Activated CD8-positive, alpha-beta memory T cell treated with anti-CD3 and anti-CD28 coated beads for 48 hours (primary cell): ENCODE measurements at regions not wholly inside any gene's neighbourhood (a gene's known extent, or its start where the extent isn't known, plus 50 kb on each side); places are given as distances from the start of the nearest gene placed in this dataset.
"Not testable (repeated sequence)": the region's sequence is repeated elsewhere in the genome, so short reads cannot be mapped to it uniquely, and the experiment has no call there.

Experiments used
- DNase-seq, 3 experiments: peaks; one replicate each; pipeline ENCODE4 v3.0.0-alpha.2; 2020; ENCODE audit warnings: low read depth in 2 of 3, low spot score in 2 of 3

DNA sequence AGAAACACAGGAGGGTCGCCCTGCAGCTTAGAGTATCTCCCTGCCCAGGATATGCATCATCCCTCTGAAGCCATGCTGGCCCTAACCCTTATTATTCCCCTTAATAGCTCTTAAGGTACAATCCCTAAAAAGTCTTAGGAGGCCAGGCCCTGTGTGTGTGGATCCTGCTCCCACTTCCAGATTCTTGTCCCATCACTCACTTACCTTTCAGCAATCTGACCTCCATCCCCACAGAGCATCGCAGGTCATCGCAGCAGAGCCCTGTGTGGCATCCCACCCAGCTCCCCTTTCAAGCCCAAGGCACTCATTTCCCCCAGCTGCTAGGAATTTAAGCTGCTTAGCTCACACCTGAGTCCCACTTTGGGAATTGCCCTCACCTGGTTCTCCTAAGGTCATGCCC is 223.8 kb upstream of the SMLR1 start:
- DNase-seq: no peak

DNA sequence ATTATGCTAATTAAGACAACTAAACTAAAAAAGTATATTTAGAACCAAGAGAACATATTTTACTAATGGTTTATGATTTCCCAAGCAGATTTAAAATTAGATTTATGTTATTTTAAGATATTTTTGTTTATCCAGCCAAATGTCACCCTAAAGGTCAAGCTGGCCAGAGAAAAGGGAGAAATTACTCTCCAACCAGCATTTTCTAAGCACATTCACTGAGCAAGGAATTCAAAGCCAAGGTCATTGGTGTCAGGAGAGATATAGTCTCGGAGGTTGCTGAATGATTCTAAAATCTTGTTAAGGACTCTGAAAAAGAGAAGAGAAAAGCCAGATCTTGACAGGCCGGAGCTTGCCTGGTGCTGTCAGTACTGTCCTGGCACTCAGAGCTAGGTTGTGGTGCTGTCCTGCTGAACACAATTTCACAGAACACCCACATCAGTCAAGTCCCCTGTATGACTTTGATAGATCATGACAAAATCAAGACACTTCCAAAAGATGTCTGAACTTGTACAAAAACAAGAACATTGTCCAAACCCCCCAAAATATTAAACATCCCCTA is 222.3 kb upstream of the SMLR1 start:
- DNase-seq: no peak

DNA sequence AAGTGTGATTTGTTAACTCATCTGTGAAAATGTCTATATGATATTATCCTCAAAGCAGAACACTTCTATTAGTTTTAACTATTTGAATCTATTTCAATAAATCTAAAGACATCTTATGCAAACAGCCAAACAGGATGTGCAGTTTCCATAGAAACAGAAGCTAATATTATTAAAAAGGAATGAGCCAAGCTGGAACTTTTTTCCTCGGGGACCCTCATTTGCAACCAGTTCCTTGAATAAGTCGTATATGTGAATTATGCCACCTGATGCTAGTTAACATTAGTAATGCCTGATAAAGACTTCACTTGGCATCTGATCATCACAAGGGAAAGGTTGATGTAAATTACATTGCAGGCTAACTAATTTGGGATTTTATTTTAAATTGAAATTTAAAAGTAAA is 216.9 kb upstream of the SMLR1 start:
- DNase-seq: no peak

DNA sequence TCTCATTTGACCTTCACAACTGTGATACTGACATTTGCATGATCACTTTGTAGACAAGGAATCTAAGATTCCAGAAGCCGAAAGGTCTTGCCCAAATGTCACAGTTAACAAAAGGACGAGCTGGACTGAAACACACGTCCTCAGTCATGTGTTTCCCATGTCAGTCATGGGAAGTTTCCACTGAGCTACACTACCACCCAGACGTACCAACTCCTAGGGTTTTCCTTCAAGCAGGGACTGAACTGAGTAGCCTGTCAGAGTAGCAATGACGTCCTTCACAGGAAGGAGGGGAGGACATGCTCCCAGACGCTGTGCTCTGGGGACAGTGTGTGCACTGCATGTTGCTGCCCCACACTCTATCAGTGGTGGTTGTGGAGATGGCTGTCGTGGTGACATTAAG is 215.8 kb upstream of the SMLR1 start:
- DNase-seq: no peak

DNA sequence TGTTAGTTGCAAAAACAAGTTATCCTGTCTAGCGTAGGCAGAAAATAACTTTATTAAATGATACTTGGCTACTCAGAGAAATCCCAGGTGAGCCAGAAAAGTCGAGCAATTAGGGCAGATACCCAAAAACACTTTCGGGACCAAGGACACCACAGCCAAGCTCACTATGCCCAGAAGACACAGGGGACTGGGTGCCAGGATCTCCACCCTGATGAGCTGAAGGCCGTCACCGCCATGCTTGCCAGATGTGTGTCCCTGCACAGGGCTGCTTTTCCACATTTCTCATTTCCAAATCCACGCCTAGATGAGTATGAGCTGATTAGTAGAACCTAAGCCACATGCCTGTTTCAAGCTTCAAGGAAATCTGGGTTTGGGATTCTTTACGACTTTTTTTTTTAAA is 214.0 kb upstream of the SMLR1 start:
- DNase-seq: no peak

DNA sequence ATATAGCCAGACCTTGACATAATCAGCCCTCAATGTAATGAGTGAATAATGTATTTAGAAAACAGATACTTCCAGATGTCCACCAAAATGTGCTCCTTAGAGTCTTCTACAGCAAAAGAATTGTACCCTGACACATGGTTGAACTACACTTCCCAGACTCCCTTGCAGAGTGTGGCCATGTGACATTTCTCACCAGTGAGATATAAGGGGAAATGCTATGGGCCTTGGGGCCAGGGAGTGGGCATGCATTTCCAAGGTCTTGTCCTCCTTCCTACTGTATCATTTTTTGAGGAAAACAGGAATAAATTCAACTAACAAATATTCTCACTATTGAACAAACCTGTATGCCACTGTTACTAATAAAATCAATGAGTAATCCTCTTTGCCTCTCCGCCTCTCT is 211.4 kb upstream of the SMLR1 start:
- DNase-seq: no peak

DNA sequence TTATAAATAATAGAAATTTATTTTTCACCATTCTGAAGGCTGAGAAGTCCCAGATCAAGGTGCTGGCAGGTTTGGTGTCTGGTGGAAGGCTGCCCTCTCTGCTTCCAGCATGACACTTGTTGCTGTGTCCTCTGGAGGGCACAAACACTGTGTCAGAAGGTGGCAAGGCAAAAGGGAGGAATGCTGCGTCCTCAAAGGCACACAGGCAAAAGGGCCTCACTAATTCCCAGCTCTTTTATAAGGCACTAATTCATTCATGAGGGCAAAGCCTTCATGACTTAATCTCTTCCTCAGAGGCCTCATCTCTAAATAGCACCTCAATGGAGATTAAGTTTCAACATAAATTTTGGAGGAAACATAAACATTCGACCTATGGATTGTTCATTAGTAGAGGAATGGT is 209.5 kb upstream of the SMLR1 start:
- no peak for DNase-seq

DNA sequence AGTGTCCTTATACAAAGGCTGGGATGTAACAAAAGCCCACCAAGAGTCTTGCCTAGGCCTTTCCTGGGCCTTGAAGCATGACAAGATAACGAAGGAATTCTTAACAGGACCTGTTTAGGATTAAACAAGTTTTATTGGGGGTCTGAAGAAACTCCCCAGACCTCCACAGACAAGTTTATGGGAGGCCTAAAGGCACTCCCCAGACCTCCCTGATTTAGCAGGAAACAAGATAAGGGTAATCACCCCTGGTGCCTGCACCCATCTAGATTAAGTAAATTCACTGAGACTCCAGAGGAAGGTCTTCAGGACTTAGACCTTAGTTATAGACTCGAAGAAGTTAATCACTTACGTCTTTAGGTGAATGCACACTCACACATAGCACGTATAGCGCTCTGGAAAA is 208.4 kb upstream of the SMLR1 start:
- not testable (repeated sequence) for DNase-seq

DNA sequence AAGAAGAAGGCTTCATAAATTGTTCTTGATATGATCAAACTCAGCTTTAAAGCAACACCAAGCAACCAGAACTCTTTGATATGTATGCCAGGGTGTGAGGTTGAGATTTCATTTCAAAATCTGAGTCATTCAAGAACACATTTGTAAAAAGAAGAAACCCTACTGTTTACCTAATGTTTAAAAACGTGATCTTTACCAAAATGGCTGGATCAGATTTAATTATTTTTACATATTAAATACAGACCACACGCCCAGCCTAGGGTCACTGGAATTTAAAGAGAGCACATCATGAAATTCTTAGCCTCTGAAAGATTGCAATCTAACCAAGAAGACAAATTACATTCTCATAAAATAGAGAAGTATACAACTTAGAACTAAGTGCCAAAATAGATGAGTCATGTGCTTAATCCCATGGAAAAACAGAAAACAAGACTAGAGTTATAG is 206.8 kb upstream of the SMLR1 start:
- no peak for DNase-seq

DNA sequence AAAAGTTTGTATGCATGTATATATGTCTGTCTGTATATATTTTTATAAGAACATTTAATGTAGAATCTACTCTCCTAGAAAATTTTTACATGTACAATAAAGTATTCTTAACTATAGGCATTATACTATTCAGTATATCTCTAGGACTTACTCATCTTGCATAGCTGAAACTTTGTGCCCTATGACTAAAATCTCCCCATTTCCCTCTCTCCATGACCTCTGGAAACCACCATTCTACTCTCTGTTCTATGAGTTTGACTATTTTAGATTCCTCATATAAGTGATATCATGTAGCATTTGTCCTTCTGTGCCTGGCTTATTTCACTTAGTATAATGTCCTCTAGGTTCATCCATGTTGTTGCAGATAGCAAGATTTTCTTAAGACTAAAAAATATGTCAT is 205.1 kb upstream of the SMLR1 start:
- DNase-seq: no peak

DNA sequence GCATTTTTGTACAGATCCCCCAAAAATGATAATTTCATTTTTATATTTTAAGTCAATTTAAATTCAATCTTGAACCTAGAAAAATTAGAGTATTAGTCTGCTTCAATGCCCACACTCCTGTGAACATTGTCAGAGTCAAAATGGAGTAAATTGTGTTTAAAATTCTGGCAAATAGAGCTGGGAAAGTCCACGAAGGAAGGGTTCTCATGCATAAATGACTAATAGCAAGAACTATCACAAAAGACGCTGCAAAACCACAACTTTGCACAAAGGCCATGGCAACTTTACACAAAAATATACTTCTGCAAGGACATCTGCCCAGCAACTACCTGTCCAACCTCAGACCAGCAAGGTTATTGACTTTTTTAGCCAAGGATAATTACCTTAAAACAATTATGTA is 203.2 kb upstream of the SMLR1 start:
- DNase-seq: no peak

DNA sequence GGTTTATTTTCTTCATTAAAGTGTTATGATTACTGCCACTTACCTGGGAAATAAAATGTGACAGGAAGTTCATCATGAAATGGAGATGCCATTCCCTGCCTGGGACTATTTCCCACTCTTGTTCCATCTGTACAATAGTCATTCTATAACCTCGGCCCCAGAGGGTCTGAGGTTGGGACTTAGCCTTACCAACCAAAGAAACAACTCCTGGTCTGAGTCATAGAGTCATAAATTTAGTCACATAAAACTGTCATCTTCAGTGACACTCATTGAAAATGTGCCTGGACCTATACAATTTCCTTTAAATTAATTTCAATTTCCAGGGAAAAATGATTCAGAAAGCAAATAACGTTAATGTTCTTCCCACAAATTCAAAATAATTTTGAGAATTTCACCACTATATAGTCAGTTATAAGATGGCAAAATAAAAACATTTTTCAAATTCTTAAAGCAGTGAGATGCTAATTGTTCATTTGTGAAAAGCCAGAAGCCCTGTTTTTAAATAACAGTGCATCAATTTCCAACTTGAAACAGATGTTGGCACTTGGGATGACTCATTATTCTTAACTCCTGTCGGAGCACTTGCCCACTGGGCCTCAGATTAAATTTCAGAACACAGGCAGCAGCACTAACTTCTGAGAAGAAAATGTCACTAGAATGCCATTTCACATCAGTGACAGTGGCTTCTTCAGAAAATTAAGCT is 201.2 kb upstream of the SMLR1 start:
- DNase-seq: peak in 1 of 3 experiments; percentile 4

DNA sequence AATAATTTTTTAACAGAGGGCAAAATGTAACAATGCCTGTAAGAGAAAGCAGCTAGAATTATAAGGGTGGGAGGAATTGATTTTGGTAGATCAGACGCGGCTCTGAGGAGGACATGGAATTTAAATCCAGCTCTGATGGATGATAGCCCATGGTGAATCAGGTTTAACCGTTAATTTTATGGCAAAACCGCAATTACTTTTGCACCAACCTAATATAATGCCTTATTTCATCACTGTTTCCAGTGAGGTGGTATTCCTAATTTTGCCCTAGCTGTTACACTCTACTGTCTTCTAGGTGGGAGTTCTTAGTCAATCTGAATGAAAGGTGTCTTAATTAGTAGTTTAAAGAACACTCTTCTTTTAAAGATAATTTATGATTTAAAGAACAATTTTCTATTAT is 198.3 kb upstream of the SMLR1 start:
- DNase-seq: no peak

DNA sequence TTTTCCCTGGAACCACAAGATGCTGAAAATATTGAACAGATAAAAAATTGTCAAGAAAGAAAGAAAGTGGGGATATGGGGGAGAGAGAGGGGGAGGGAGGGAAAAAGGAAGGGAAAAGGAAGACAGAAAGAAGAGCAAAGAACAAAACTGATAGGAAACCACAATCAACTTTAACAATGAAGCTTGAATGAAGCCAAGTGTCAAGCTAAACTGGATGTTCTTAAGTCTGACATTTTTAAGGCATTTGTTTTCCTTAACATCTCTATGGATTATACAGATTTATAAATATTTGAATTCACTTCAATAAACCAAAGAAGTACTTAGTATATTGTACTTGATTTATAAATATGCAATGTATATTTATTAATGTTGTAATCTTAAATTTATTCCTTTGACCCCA is 197.6 kb upstream of the SMLR1 start:
- DNase-seq: no peak

DNA sequence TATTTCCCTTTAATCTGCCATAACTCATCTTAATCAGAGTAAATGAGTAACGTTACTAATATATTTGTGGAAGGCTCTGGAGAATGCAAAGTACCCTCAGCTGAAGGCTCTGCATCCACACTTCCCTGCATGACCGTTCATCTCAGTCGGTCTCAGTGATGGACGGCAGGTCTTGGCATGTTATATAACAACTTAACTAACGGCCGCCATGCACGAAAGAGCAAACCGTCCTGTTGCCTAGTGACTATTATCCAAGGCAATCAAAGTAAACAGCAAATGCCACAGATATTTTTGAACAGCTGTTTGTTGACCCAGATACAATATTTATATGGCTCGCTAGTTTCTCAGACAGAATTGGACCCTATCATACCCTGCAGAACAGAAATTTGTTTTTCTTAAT is 194.9 kb upstream of the SMLR1 start:
- no peak for DNase-seq

DNA sequence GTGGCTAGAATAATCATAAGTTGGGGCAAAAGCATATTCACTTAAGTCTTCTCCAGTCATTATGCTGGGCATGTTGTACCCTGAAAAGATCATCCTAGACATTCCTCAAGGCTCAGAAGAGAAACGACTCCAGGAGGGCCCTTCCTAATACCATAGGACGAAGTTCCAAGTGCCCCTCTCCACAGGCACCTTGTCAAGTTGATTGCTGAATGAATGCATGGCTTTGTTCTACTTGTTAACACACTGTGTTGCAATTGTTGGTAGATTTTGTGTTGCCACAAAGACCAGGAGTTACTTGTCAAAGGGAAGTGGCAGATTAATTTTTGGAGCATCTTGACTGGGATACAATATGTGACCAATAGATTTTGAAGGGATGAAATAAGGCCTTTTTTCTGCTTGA is 194.3 kb upstream of the SMLR1 start:
- no peak for DNase-seq

DNA sequence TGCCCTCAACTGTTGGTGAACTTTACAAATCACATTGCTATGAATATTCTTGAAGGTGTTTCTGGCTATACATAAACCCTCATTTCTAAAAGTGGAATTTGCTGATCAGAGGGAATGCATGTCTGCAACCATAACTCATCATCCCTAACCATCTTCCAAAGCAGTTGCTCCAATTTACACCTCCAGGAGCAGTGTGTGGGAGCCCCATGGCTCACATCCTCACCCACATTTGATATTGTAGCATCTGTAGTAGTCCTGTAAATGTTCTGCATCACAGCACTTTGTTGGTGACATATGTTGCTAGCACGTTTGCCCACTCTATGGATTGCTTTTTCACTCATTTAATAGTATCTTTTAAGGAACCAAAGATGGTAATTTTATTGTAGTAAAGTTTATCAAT is 183.8 kb upstream of the SMLR1 start:
- no peak for DNase-seq

DNA sequence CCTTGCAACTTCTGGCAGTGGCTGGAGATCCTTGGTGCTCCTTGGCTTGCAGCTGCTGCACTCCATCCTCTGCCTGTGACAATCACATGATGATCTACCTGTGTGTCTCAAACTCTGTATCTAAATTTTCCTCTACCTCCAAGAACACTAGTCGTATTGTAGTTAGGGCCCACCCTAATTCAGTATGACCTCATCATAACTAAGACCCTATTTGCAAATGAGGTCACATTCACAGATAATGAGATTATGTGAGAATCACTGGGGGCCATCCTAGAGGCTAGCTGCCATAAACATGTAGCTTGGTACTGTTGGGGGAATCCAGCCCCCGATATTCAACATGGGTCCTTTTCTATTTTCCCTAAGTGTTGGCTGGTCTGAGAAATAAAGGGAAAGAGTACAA is 183.0 kb upstream of the SMLR1 start:
- DNase-seq: no peak

DNA sequence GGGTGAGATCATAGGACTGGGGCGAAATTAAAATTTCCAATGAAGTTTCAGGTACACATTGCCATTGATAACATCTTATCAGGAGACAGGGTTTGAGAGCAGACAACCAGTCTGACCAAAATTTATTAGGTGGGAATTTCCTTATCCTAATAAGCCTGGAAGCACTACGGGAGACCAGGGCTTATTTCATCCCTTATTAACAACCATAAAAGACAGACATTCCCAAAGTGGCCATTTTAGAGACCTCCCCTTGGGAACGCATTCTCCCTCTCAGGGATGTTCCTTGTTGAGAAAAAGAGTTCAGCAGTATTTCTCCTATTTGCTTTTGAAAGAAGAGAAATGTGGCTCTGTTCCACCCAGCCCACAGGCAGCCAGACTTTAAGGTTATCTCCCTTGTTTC is 182.4 kb upstream of the SMLR1 start:
- not testable (repeated sequence) for DNase-seq

DNA sequence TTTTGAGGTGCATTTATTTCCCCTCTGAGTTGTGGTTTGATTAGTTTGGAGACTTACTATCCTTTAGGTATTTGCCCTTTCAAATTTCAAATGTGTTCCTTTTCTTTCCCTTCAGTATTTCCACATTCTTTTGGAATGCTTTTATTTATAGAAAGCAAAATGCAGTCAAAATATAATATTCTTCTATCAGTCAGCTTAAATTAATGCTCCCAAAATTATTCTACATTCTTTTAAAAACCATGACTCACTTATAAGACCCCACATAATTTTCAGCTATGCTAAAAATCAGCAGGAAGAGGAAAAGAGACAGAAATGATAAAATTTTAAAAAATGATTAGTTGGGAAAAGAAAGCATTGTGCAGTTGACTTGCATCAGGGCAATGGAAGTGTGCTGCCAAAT is 180.0 kb upstream of the SMLR1 start:
- no peak for DNase-seq

DNA sequence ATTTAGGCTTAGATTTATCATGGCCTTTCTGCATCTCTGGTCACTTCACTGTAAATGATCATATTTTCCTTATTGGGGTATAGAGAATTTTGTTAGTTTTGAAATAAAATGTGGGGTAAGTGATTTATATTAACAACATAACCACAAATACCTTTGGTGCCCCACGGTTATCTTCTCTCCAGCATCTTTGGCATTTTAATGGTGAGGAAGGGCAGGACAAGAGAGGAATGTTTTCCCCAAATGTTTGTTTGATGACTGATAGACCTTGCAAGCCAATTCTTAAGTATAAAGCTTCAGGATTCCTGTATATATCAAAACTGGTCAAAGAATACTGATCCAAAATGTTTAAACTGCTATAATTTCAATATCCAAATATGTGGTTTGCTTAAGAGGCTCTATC is 171.6 kb upstream of the SMLR1 start:
- DNase-seq: no peak

DNA sequence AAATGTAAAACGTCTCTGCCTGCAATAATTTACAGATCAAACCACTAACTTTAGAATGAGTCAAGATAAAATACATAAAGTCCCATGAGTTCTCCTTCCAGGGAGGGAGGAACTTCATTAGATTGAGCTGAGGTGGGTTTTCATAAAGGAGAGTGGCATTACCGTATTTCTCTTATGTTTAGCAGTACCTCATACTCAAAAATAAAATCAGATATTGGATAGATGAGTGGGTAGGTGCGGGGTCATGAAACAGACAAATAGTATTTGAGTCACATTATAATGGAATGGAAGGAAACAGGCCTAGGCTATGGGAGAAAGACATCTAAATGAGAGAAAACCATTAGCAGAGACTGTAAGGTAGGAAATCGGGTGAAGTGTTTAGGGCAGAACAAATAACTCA is 166.1 kb upstream of the SMLR1 start:
- DNase-seq: no peak

DNA sequence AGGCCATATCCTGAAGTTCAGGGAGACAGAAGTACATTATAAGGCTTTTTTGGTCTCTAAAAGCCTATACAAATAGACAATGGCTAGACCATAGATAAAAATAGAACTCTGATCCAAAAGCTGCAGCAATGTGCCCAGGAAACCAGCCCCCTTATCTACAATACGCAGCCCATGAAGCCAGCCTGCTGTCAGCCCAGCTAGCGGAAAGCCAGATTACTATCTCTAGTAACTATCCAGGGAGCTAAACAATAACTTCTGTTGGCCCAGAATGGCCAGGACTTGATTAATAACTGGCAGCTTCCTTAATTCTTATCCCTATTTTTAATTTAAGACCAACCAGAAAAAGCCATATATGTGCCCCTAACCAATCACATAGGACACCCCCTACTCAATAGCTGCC is 160.4 kb upstream of the SMLR1 start:
- DNase-seq: no peak
